Fibroblast of lung (primary cell): ENCODE measurements at regions not wholly inside any gene's neighbourhood (a gene's known extent, or its start where the extent isn't known, plus 50 kb on each side); places are given as distances from the start of the nearest gene placed in this dataset.

Experiments
- DNase-seq, 2 donors: peaks; one replicate each; pipeline versions ENCODE4 v3.0.0 to v3.0.0-alpha.2; 2010; ENCODE audit warnings: low read depth in 2 of 2
- H2AFZ ChIP-seq: 2 replicates; pipeline ENCODE4 v1.5.1; 2012; ENCODE audit warnings: low read length, control low read depth, inconsistent platforms
- H3K27ac ChIP-seq: 2 replicates; pipeline ENCODE4 v1.5.1; 2011; ENCODE audit warnings: low read length, control low read depth; ENCODE audit not compliant: insufficient read depth
- H3K27me3 ChIP-seq: 2 replicates; pipeline ENCODE4 v1.5.1; 2011; ENCODE audit warnings: mild to moderate bottlenecking, low read length; ENCODE audit not compliant: control insufficient read depth, insufficient read depth
- H3K36me3 ChIP-seq: 2 replicates; pipeline ENCODE4 v1.5.1; 2011; ENCODE audit warnings: low read length; ENCODE audit not compliant: control insufficient read depth, insufficient read depth
- H3K4me1 ChIP-seq: 2 replicates; pipeline ENCODE4 v1.5.1; 2011; ENCODE audit warnings: low read length; ENCODE audit not compliant: control insufficient read depth, insufficient read depth; ENCODE audit errors: extremely low read depth
- H3K4me2 ChIP-seq: 2 replicates; pipeline ENCODE4 v1.5.1; 2011; ENCODE audit warnings: low read length, control low read depth; ENCODE audit not compliant: insufficient read depth; ENCODE audit errors: extremely low read depth
- H3K4me3 ChIP-seq, 4 experiments: fragments of 200-600 bp in 1 of 4; sonication (generic) in 1 of 4; replicated peaks in 1 of 4; 2 replicates each; pipeline ENCODE4 v1.5.1; 2011 to 2016; ENCODE audit warnings: low read length in 4 of 4, low read depth in 3 of 4, mild to moderate bottlenecking in 3 of 4, control low read depth in 2 of 4, inconsistent platforms in 1 of 4, mixed read lengths in 1 of 4; ENCODE audit not compliant: insufficient read depth in 1 of 4; ENCODE audit errors: control extremely low read depth in 1 of 4
- H3K79me2 ChIP-seq: 2 replicates; pipeline ENCODE4 v1.5.1; 2012; ENCODE audit warnings: mild to moderate bottlenecking, low read length, inconsistent platforms; ENCODE audit not compliant: control insufficient read depth, insufficient read depth
- H3K9ac ChIP-seq: 2 replicates; pipeline ENCODE4 v1.5.1; 2011; ENCODE audit warnings: mild to moderate bottlenecking, low read length, control low read depth; ENCODE audit not compliant: insufficient read depth
- H3K9me3 ChIP-seq: 2 replicates; pipeline ENCODE4 v1.5.1; 2012; ENCODE audit warnings: low read depth, low read length; ENCODE audit not compliant: control insufficient read depth, insufficient read depth
- H4K20me1 ChIP-seq: 2 replicates; pipeline ENCODE4 v1.5.1; 2011; ENCODE audit warnings: low read length; ENCODE audit not compliant: control insufficient read depth, insufficient read depth; ENCODE audit errors: extremely low read depth
- EZH2 ChIP-seq: IDR thresholded peaks from 2 replicates; pipeline ENCODE4 v1.5.1; 2012; ENCODE audit warnings: low read length, control low read depth, mild to moderate bottlenecking; ENCODE audit errors: missing control alignments
- TF ChIP-seq, protein P1 (sequence below), 2 donors: IDR thresholded peaks in 1 of 2; conservative IDR thresholded peaks in 1 of 2; 1 replicate in 1 of 2; 2 replicates in 1 of 2; pipeline ENCODE4 v1.5.1; 2011 to 2012; ENCODE audit warnings: low read length in 2 of 2, control low read depth in 1 of 2, inconsistent platforms in 1 of 2, low read depth in 1 of 2, mild to moderate bottlenecking in 1 of 2

- TF ChIP-seq EZH2 = no peak
- TF ChIP-seq, protein P1, sequence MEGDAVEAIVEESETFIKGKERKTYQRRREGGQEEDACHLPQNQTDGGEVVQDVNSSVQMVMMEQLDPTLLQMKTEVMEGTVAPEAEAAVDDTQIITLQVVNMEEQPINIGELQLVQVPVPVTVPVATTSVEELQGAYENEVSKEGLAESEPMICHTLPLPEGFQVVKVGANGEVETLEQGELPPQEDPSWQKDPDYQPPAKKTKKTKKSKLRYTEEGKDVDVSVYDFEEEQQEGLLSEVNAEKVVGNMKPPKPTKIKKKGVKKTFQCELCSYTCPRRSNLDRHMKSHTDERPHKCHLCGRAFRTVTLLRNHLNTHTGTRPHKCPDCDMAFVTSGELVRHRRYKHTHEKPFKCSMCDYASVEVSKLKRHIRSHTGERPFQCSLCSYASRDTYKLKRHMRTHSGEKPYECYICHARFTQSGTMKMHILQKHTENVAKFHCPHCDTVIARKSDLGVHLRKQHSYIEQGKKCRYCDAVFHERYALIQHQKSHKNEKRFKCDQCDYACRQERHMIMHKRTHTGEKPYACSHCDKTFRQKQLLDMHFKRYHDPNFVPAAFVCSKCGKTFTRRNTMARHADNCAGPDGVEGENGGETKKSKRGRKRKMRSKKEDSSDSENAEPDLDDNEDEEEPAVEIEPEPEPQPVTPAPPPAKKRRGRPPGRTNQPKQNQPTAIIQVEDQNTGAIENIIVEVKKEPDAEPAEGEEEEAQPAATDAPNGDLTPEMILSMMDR (conservative IDR thresholded peaks at IDR 0.05 in 1 of 2, IDR thresholded peaks at IDR 0.05 in 1 of 2; ENCODE audit: low read depth in 1 of 2, low read length in 2 of 2) = no peak
- Histone ChIP-seq H3K79me2 (no peaks in the 10 kb centered on the region), H4K20me1 (no peaks in the 10 kb centered on the region), H2AFZ (no peak overlapping the region), H3K4me2 (no peak overlapping the region), H3K4me1 (no peaks in the 10 kb centered on the region), H3K27me3 (no peaks in the 10 kb centered on the region), H3K4me3 (no peak overlapping the region), H3K36me3 (no peaks in the 10 kb centered on the region), H3K27ac (no peak overlapping the region), H3K9ac (no peak overlapping the region), H3K9me3 (no peaks in the 10 kb centered on the region)
- DNase-seq = no peak
These were observed 439.4 kb upstream of the ZNF462 start for GRCh38 chr9:106423575-106423974.

- Histone ChIP-seq H3K9me3 (no peaks in the 10 kb centered on the region), H3K27me3 (no peaks in the 10 kb centered on the region), H2AFZ (no peak overlapping the region)
These were observed 430.3 kb upstream of the ZNF462 start for GRCh38 chr9:106432631-106433030.

DNA sequence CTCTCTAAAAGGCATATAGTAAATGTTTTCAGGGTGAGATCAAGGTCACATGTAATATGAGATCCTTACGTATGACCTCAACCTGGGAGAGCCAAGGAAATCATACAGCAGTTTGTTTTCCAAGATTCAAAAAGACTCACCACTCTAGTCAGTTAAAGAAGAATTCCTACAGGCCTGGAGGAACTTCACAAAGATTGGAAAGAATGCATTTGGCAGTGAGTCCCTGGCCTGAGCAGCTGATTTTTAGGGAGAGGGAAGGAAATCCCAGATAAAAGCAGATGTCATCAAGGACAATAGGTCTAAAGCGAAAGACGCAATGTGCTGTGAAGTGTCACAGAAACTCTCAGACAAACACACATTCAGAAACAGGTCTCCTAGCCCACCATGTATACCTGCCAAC is 424.0 kb upstream of the ZNF462 start:
- Histone ChIP-seq H3K27me3 (no peaks in the 10 kb centered on the region), H4K20me1 (no peaks in the 10 kb centered on the region), H2AFZ (no peak overlapping the region), H3K79me2 (no peaks in the 10 kb centered on the region), H3K4me2 (no peak overlapping the region), H3K9ac (no peak overlapping the region), H3K36me3 (no peaks in the 10 kb centered on the region), H3K27ac (no peak overlapping the region), H3K4me3 (no peak overlapping the region), H3K9me3 (no peaks in the 10 kb centered on the region), H3K4me1 (no peaks in the 10 kb centered on the region)
- TF ChIP-seq, protein P1 (conservative IDR thresholded peaks at IDR 0.05 in 1 of 2, IDR thresholded peaks at IDR 0.05 in 1 of 2; ENCODE audit: low read depth in 1 of 2, low read length in 2 of 2) = no peak
- no peak for TF ChIP-seq EZH2
- DNase-seq = peak; percentile 15 to 66

More at GRCh38 chr9:106432631-106433030, 430.3 kb upstream of the ZNF462 start:
- H3K79me2 ChIP-seq = no peaks in the 10 kb centered on the region
- H3K9ac ChIP-seq = no peak overlapping the region
- H3K36me3 ChIP-seq = no peaks in the 10 kb centered on the region
- no peaks in the 10 kb centered on the region for H3K4me1 ChIP-seq
- H3K27ac ChIP-seq = no peak overlapping the region
- no peak for TF ChIP-seq EZH2
- TF ChIP-seq, protein P1 (conservative IDR thresholded peaks at IDR 0.05 in 1 of 2, IDR thresholded peaks at IDR 0.05 in 1 of 2; ENCODE audit: low read depth in 1 of 2, low read length in 2 of 2) = no peak
- no peak overlapping the region for H3K4me3 ChIP-seq
- H3K4me2 ChIP-seq = no peak overlapping the region
- no peaks in the 10 kb centered on the region for H4K20me1 ChIP-seq
- no peak for DNase-seq
